ENCODE measurements at regions not wholly inside any gene's neighbourhood (a gene's known extent, or its start where the extent isn't known, plus 50 kb on each side); places are given as distances from the start of the nearest gene placed in this dataset.
"Not testable (repeated sequence)": the region's sequence is repeated elsewhere in the genome, so short reads cannot be mapped to it uniquely, and the experiment has no call there.

GRCh38 chr6:131430531-131430930, 142.5 kb upstream of the ARG1 start:
- DNase-seq, result no peak

GRCh38 chr6:131431718-131432117, 141.3 kb upstream of the ARG1 start:
- DNase-seq, result no peak

GRCh38 chr6:131433927-131434326, 139.1 kb upstream of the ARG1 start:
- DNase-seq, result no peak

GRCh38 chr6:131436358-131436757, 136.7 kb upstream of the ARG1 start:
- no peak for DNase-seq

- DNase-seq, result no peak
These were observed 130.0 kb upstream of the ARG1 start for GRCh38 chr6:131443014-131443413.

- peak; percentile 36 for DNase-seq
These were observed 129.5 kb upstream of the ARG1 start for GRCh38 chr6:131443514-131443913.

- DNase-seq, result not testable (repeated sequence)
These were observed 127.7 kb upstream of the ARG1 start for GRCh38 chr6:131445356-131445755.

- DNase-seq, result no peak
These were observed 122.2 kb upstream of the ARG1 start for GRCh38 chr6:131450861-131451260.

GRCh38 chr6:131451321-131452144, 121.5 kb upstream of the ARG1 start:
- DNase-seq, result no peak

DNA sequence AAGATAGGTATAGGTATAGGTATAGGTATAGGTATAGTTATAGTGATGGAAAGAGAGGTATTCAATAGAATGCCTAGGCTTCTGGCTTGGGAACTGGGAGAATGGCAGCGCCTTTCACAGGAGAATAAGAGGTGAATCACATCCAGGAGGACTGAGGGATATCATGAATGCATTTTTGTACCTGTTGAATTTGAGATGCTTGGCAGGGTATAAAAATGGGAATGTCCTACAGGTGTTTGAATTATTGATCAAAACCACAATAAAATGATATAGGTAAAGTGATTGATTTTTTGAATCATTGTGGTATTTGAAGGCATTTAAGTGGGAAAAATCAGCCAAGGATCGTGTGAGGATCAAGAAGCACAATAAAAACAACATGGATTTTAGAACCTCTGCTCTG, 119.2 kb upstream of the ARG1 start:
- DNase-seq, result no peak

DNA sequence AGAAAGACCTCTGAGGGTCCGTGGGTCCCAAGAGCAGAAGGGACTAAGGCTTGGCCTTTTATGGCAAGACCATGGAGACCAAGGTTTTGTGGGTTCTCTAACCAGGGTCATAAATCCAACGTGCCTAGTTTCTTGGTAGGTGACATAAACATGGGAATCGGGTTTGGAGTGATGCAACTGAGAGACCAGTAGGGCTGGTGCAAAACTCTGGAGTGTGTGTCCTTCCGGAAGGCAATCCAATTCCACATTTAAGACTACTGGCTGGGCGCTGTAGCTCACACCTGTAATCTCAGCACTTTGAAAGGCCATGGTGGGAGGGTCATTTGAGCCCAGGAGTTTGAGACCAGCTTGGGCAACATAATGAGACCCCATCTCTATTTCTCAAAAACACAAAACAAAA, 116.5 kb upstream of the ARG1 start:
- DNase-seq, result no peak

DNA sequence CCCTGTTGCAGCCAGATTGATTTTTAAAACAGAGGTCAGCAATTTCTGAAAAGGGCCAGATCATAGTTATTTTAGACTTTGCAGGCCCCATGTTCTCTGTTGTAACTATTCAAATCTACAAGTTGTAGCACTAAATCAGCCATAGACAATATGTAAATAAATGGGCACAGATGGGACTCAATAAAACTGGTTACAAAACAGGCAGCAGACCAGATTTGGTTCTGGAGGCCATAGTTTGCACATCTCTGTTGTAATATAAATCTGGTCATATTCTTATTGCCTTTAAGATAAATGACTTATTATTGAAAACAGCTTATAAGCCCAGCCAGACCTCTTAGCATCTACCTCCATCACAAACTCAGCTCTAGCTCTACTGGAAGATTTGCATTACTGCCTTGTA, 114.0 kb upstream of the ARG1 start:
- no peak for DNase-seq

DNA sequence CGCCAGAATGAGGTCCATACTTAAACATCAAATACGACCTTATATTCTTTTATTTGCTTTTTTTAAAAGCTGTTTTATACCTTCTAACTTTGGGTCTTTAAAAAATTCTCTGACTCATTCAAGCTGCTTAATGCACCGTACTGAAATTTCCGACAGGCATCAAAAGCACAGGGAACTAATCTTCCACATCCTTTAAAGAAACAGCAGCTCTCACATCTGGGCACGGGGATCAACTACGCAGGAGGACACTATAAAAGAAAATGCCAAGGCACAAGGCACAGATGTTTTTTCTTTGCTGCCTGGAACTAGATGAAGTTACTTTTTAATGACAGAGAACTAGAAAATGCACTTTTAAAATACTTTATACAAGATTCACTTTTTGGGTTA, 112.4 kb upstream of the ARG1 start:
- DNase-seq, result no peak

DNA sequence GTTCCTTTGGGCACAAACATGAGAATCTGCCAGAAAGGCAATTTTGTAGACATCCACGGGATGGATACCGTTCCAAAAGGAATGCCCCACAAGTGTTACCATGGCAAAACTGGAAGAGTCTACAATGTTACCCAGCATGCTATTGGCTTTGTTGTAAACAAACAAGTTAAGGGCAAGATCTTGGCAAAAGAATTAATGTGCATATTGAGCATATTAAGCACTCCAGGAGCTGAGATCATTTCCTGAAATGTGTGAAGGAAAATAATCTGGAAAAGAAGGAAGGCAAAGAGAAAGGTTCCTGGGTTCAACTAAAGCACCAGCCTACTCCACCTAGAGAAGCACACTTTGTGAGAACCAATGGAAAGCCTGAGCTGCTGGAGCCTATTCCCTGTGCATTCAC, 103.9 kb upstream of the ARG1 start:
- no peak for DNase-seq

DNA sequence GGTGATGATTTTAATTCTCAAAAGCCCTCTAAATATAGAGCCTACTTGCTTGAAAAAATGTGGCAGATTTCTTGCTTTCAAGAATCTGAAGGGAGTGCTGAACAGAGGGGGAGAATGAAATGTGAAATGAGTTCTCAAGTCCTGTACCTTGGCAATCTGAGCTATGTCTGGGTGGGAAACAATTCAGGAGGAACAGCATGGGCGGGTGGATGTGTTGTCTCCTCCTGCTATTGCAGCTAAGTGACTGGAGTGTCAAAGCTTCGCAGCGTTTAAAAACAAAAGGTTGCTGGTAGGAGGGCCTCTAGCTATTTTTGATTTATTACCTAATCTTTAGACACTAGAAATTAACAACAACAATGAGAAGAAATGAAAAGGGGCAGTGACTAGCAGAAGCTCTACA, 102.5 kb upstream of the ARG1 start:
- no peak for DNase-seq

- DNase-seq, result no peak
These were observed 101.7 kb upstream of the ARG1 start for GRCh38 chr6:131471331-131471730.

- DNase-seq, result not testable (repeated sequence)
These were observed 99.7 kb upstream of the ARG1 start for GRCh38 chr6:131473303-131473702.

DNA sequence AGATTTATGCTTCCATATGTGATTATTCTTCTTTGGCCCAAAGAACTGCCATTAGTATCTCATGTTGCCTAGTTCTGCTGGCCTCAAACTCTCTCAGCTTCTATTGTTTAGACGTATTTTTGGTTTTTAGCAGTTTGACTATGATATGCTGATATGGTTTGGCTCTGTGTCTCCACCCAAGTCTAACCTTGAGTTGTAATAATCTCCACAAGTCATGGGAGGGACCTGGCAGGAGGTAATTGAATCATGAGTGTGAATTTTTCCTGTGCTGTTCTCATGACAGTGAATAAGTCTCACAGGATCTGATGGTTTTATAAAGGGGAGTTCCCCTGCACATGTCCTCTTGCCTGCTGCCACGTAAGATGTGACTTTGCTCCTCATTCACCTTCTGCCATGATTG, 96.7 kb upstream of the ARG1 start:
- DNase-seq, result no peak

DNA sequence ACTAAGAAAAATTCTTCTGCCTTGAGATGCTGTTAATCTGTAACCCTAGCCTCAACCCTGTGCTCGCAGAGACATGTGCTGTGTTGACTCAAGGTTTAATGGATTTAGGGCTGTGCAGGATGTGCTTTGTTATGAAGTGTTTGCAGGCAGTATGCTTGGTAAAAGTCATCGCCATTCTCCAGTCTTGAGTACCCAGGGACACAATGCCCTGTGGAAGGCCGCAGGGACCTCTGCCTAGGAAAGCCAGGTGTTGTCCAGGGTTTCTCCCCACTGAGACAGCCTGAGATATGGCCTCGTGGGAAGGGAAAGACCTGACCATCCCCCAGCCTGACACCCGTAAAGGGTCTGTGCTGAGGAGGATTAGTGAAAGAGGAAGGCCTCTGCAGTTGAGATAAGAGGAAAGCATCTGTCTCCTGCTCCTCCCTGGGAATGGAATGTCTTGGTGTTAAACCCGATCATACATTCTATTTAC, 94.2 kb upstream of the ARG1 start:
- not testable (repeated sequence) for DNase-seq

DNA sequence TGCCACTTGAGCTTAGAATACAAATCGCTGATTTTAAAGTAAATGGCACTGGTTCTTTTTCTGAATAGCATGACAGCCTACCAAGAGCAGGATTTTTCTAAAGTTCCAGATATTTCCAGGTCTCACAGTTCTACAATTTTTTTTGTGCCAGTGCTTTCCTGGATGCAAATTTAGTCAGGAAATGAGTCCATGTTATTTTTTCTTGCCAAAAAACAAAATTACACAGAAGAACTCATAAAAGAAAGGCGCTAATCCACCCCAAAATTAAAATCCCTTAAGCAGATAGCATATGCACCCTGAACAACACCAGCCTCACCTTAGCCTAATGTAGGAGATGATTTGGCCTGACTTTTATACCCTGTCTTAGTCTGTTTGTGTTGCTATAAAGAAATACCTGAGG, 86.4 kb upstream of the ARG1 start:
- DNase-seq, result no peak

DNA sequence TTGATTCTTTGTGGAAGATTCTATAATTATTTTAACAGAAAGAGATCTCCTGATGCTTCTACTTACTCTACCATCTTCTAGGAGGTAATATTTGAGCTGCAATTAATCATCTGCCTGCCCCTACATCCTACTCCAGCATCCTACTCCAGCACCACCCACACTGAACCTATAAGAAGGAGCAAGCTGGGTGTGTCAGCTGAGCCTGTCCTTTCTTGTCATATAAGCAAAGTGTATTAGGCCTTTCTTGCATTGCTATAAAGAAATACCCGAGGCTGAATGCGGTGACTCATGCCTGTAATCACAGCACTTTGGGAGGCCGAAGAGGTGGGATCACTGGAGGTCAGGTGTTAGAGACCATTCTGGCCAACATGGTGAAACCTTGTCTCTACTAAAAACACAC, 84.2 kb upstream of the ARG1 start:
- DNase-seq, result no peak

DNA sequence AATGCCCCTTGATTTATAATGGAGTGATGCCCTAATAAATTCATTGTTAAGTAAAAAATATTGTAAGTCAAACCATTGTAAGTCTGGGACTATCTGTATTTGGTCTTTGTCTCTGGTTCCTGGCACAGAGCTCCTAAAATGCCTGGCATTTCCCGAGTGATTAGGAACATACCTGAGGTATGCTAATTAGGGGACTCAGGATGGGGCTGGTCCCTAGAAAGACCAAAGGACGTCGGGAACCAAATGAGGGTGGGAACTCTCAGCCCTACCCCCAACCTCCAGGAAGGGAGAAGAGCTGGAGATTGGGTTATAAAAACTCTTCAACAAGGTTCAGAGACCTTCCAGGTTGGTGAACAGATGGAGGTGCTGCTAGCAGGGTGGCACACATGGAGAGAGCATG, 82.6 kb upstream of the ARG1 start:
- no peak for DNase-seq

GRCh38 chr6:131492932-131493573, 80.0 kb upstream of the ARG1 start:
- no peak for DNase-seq

- not testable (repeated sequence) for DNase-seq
These were observed 68.6 kb upstream of the ARG1 start for GRCh38 chr6:131504387-131504786.

DNA sequence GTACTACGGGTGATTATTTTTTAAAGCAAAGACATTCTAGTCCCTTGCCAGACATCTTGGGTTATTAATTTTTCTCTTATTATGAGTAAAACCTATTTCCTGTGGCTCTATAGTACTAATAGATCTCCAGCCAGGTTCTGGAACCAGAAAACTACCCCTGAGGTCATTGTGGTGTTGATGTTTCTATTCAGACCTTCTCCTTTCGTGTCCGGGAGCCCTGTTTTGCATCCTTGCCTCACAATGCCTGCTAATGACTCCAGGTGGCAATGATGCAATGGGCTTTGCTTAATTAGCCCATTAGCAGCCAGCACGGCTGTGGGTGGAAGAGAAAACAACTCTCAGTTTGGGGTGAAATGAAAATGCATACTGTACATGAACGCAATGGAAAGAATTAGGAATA, 62.9 kb upstream of the ARG1 start:
- DNase-seq, result no peak

Measured in CD4-positive, alpha-beta T cell treated with Interleukin-10 for 1 hour (primary cell).